ENCODE measurements at regions not wholly inside any gene's neighbourhood (a gene's known extent, or its start where the extent isn't known, plus 50 kb on each side); places are given as distances from the start of the nearest gene placed in this dataset.

DNA sequence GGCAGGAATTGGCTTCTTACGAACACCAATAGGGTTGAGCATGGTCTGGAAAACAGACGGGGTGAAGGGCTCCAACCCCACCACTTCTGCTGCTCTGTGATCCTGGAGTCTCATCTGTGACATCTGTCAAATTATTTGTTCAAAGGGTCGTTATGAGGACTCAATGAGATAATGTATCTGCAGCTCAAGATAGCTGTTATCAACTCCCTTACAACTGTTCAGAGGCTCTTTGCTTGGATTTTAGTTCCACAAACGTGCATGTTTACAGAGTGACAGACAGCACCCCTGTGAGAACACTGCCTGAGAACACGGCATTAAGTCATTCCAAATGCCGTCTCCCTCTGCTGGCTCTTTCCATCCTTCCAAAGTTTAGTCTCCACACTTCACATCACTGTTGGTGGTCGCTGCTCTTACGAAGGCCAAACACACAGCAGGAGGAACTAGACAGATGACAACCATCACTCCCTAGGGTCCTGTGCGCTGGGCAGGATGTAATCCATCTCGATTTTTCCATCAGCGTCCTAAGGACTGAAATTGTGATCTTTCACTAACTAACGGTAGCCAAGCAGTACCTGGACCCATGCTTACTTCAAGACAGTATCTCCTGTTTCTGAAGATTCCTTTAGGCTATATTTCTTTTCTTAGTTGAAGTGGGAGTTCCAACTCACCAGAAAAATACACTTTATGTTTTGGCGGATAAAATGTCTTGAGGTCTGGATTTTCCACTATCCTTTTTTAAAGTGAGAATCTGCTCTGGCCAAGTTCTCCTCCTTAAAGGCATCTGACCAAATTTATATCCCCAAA lies 220.3 kb downstream of the ANAPC1 start:
- no peak for TF ChIP-seq EZH2 (IDR thresholded peaks at IDR 0.05; ENCODE audit: insufficient read depth, poor library complexity, severe bottlenecking)
- TF ChIP-seq EZH2phosphoT487 (IDR thresholded peaks at IDR 0.05; ENCODE audit: insufficient read depth, low read depth) = no peak

Data from GM23248 (cell line).